ENCODE measurements at regions not wholly inside any gene's neighbourhood (a gene's known extent, or its start where the extent isn't known, plus 50 kb on each side); places are given as distances from the start of the nearest gene placed in this dataset.

- ChIA-PET CTCF (interaction anchor here (1.0 kb wide), 1 partner anchor 12 kb away, joined by 3 read pairs; no protein-coding TSS in a partner anchor), POLR2A (no interaction called here)
- TF ChIP-seq, protein P1, sequence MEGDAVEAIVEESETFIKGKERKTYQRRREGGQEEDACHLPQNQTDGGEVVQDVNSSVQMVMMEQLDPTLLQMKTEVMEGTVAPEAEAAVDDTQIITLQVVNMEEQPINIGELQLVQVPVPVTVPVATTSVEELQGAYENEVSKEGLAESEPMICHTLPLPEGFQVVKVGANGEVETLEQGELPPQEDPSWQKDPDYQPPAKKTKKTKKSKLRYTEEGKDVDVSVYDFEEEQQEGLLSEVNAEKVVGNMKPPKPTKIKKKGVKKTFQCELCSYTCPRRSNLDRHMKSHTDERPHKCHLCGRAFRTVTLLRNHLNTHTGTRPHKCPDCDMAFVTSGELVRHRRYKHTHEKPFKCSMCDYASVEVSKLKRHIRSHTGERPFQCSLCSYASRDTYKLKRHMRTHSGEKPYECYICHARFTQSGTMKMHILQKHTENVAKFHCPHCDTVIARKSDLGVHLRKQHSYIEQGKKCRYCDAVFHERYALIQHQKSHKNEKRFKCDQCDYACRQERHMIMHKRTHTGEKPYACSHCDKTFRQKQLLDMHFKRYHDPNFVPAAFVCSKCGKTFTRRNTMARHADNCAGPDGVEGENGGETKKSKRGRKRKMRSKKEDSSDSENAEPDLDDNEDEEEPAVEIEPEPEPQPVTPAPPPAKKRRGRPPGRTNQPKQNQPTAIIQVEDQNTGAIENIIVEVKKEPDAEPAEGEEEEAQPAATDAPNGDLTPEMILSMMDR (IDR thresholded peaks at IDR 0.05; ENCODE audit: control extremely low read depth, extremely low read depth, low read depth, missing control alignments), result no peak
- DNase-seq (ENCODE audit: extremely low spot score), result no peak
Observed at GRCh38 chr2:143835481-143835880, 684.4 kb downstream of the ZEB2 start.

- ChIA-PET CTCF (interaction anchor here (0.9 to 2.1 kb wide), 3 partner anchors 10 to 20 kb away, joined by 3 to 9 read pairs (median 3); no protein-coding TSS in a partner anchor), POLR2A (no interaction called here)
- no peak for DNase-seq (ENCODE audit: extremely low spot score)
- TF ChIP-seq, protein P1 (IDR thresholded peaks at IDR 0.05; ENCODE audit: control extremely low read depth, extremely low read depth, low read depth, missing control alignments), result no peak
Observed at GRCh38 chr2:143833015-143833660, 686.8 kb downstream of the ZEB2 start.

GRCh38 chr2:143830476-143830875, 689.4 kb downstream of the ZEB2 start:
- ChIA-PET CTCF (interaction anchor here (1.0 kb wide), 1 partner anchor 10 kb away, joined by 3 read pairs; no protein-coding TSS in a partner anchor), POLR2A (no interaction called here)
- TF ChIP-seq, protein P1 (IDR thresholded peaks at IDR 0.05; ENCODE audit: control extremely low read depth, extremely low read depth, low read depth, missing control alignments), result no peak
- DNase-seq (ENCODE audit: extremely low spot score), result no peak

GRCh38 chr2:143828763-143829537, 691.0 kb downstream of the ZEB2 start:
- TF ChIP-seq, protein P1 (IDR thresholded peaks at IDR 0.05; ENCODE audit: control extremely low read depth, extremely low read depth, low read depth, missing control alignments), result no peak
- ChIA-PET CTCF (interaction anchor here (0.9 to 1.5 kb wide), 3 partner anchors 13 to 77 kb away, joined by 3 read pairs; no protein-coding TSS in a partner anchor), POLR2A (no interaction called here)
- DNase-seq (ENCODE audit: extremely low spot score), result no peak

GRCh38 chr2:143824791-143825190, 695.1 kb downstream of the ZEB2 start:
- ChIA-PET CTCF (no interaction called here), POLR2A (no interaction called here)
- TF ChIP-seq, protein P1 (IDR thresholded peaks at IDR 0.05; ENCODE audit: control extremely low read depth, extremely low read depth, low read depth, missing control alignments), result no peak
- no peak for DNase-seq (ENCODE audit: extremely low spot score)

GRCh38 chr2:143823876-143824275, 694.7 kb downstream of the ARHGAP15 start:
- ChIA-PET POLR2A (no interaction called here), CTCF (interaction anchor here (1.8 kb wide), 1 partner anchor 8 kb away, joined by 9 read pairs; no protein-coding TSS in a partner anchor)
- no peak for DNase-seq (ENCODE audit: extremely low spot score)
- TF ChIP-seq, protein P1 (IDR thresholded peaks at IDR 0.05; ENCODE audit: control extremely low read depth, extremely low read depth, low read depth, missing control alignments), result no peak
